Mesenchymal stem cell (in vitro differentiated cells and primary cell): ENCODE measurements at regions not wholly inside any gene's neighbourhood (a gene's known extent, or its start where the extent isn't known, plus 50 kb on each side); places are given as distances from the start of the nearest gene placed in this dataset.

Experiments
- DNase-seq: peaks from one replicate; pipeline ENCODE4 v3.0.0-alpha.2; 2013
- H2AFZ ChIP-seq: one replicate; pipeline ENCODE4 v1.6.1; 2013; ENCODE audit warnings: low read depth, mild to moderate bottlenecking, control low read depth, inconsistent platforms, low read length, moderate library complexity
- H2AK5ac ChIP-seq: 2 replicates; pipeline ENCODE4 v1.6.1; 2013; ENCODE audit warnings: low read length, moderate library complexity, mild to moderate bottlenecking, inconsistent platforms; ENCODE audit not compliant: severe bottlenecking
- H2BK120ac ChIP-seq: one replicate; pipeline ENCODE4 v1.6.1; 2013; ENCODE audit warnings: low read depth, mild to moderate bottlenecking, inconsistent platforms, low read length, moderate library complexity
- H2BK12ac ChIP-seq, 2 experiments: one replicate each; pipeline ENCODE4 v1.6.1; 2013; ENCODE audit warnings: inconsistent platforms in 2 of 2, low read length in 2 of 2, mild to moderate bottlenecking in 2 of 2, moderate library complexity in 2 of 2, control low read depth in 1 of 2
- H2BK15ac ChIP-seq: one replicate; pipeline ENCODE4 v1.6.1; 2013; ENCODE audit warnings: mild to moderate bottlenecking, low read depth, inconsistent platforms; ENCODE audit not compliant: poor library complexity, severe bottlenecking
- H2BK5ac ChIP-seq: 2 replicates; pipeline ENCODE4 v1.6.1; 2013; ENCODE audit warnings: low read depth, mild to moderate bottlenecking, low read length, control low read depth, inconsistent platforms; ENCODE audit not compliant: poor library complexity, severe bottlenecking
- H3K14ac ChIP-seq, 2 experiments: one replicate each; pipeline ENCODE4 v1.6.1; 2013; ENCODE audit warnings: inconsistent platforms in 2 of 2, low read length in 2 of 2, control low read depth in 1 of 2, mild to moderate bottlenecking in 1 of 2, moderate library complexity in 1 of 2
- H3K18ac ChIP-seq, 2 experiments: one replicate each; pipeline ENCODE4 v1.6.1; 2013; ENCODE audit warnings: inconsistent platforms in 2 of 2, low read length in 2 of 2, control low read depth in 1 of 2, low read depth in 1 of 2, mild to moderate bottlenecking in 1 of 2
- H3K23ac ChIP-seq, 2 experiments: one replicate each; pipeline ENCODE4 v1.6.1; 2013; ENCODE audit warnings: inconsistent platforms in 2 of 2, low read length in 2 of 2, mild to moderate bottlenecking in 2 of 2, moderate library complexity in 2 of 2, control low read depth in 1 of 2
- H3K27ac ChIP-seq: 2 replicates; pipeline ENCODE4 v1.5.1; 2013; ENCODE audit warnings: mild to moderate bottlenecking, moderate library complexity, low read length, control low read depth, inconsistent platforms; ENCODE audit not compliant: poor library complexity, severe bottlenecking
- H3K27me3 ChIP-seq, 2 experiments: 2 replicates each; pipeline versions ENCODE4 v1.6.1 to v1.7.0; 2013; ENCODE audit warnings: low read length in 2 of 2, mild to moderate bottlenecking in 2 of 2, moderate library complexity in 2 of 2, control low read depth in 1 of 2, inconsistent platforms in 1 of 2; ENCODE audit not compliant: control insufficient read depth in 1 of 2, insufficient read depth in 1 of 2
- H3K36me3 ChIP-seq, 2 experiments: 2 replicates each; pipeline versions ENCODE4 v1.6.1 to v1.7.0; 2013; ENCODE audit warnings: low read length in 2 of 2, control low read depth in 1 of 2, inconsistent platforms in 1 of 2, low read depth in 1 of 2, mild to moderate bottlenecking in 1 of 2; ENCODE audit not compliant: insufficient read depth in 2 of 2, control insufficient read depth in 1 of 2
- H3K4ac ChIP-seq, 2 experiments: one replicate each; pipeline ENCODE4 v1.6.1; 2013; ENCODE audit warnings: inconsistent platforms in 2 of 2, low read length in 2 of 2, mild to moderate bottlenecking in 2 of 2, moderate library complexity in 2 of 2, control low read depth in 1 of 2, low read depth in 1 of 2
- H3K4me1 ChIP-seq: 2 replicates; pipeline ENCODE4 v1.6.1; 2013; ENCODE audit warnings: low read depth, low read length, control low read depth; ENCODE audit not compliant: control insufficient read depth, insufficient read depth
- H3K4me2 ChIP-seq: 2 replicates; pipeline ENCODE4 v1.6.1; 2013; ENCODE audit warnings: low read length, mild to moderate bottlenecking, inconsistent platforms; ENCODE audit not compliant: poor library complexity, severe bottlenecking
- H3K4me3 ChIP-seq, 2 experiments: 2 replicates each; pipeline versions ENCODE4 v1.5.1 to v1.7.0; 2013; ENCODE audit warnings: low read length in 2 of 2, mild to moderate bottlenecking in 2 of 2, control low read depth in 1 of 2, low read depth in 1 of 2; ENCODE audit not compliant: insufficient read depth in 1 of 2
- H3K79me1 ChIP-seq: replicated peaks from 2 replicates; pipeline ENCODE4 v1.6.1; 2013; ENCODE audit warnings: mild to moderate bottlenecking, control low read depth, low read length, inconsistent platforms; ENCODE audit not compliant: poor library complexity, severe bottlenecking
- H3K9ac ChIP-seq: 2 replicates; pipeline ENCODE4 v1.7.0; 2013; ENCODE audit warnings: mild to moderate bottlenecking, low read length, moderate library complexity
- H3K9me3 ChIP-seq: 2 replicates; pipeline ENCODE4 v1.7.0; 2013; ENCODE audit warnings: mild to moderate bottlenecking, low read length; ENCODE audit not compliant: control insufficient read depth
- H4K8ac ChIP-seq: one replicate; pipeline ENCODE4 v1.6.1; 2013; ENCODE audit warnings: inconsistent platforms, mild to moderate bottlenecking, low read length, moderate library complexity
- H4K91ac ChIP-seq: one replicate; pipeline ENCODE4 v1.6.1; 2013; ENCODE audit warnings: mild to moderate bottlenecking, low read length, inconsistent platforms
- WGBS: methylation state at CpG from one replicate; pipeline ENCODE4 v1.1.7; 2013; ENCODE audit warnings: mixed read lengths; 5-methylcytosine and 5-hydroxymethylcytosine counted together

- no peak overlapping the region for H3K4ac ChIP-seq
- H3K4me1 ChIP-seq: no peaks in the 10 kb centered on the region
- no peak overlapping the region for H3K9ac ChIP-seq
- H2BK5ac ChIP-seq: no peak overlapping the region
- 60% methylated on average over 3 of the region's 4 CpGs for WGBS
- no peak overlapping the region for H3K14ac ChIP-seq
- no peaks in the 10 kb centered on the region for H3K36me3 ChIP-seq
- H2AFZ ChIP-seq: no peak overlapping the region
- no peak overlapping the region for H3K4me2 ChIP-seq
- H2BK15ac ChIP-seq: no peak overlapping the region
- peaks cover 0 to 21% of the 10 kb centered on the region in 2 experiments for H3K27me3 ChIP-seq
- H4K8ac ChIP-seq: no peak overlapping the region
- DNase-seq: no peak
- H3K23ac ChIP-seq: no peak overlapping the region
- H2BK120ac ChIP-seq: no peak overlapping the region
- H2BK12ac ChIP-seq: no peak overlapping the region
- H3K9me3 ChIP-seq: no peaks in the 10 kb centered on the region
- no peak overlapping the region for H3K4me3 ChIP-seq
- no peak overlapping the region for H3K27ac ChIP-seq
- H2AK5ac ChIP-seq: no peak overlapping the region
- H3K18ac ChIP-seq: no peak overlapping the region
- H3K79me1 ChIP-seq: no peaks in the 10 kb centered on the region
- no peak overlapping the region for H4K91ac ChIP-seq
Measured at GRCh38 chr19:30704771-30705330, 332.7 kb downstream of the ZNF536 start.

GRCh38 chr19:30703645-30704044 lies 331.5 kb downstream of the ZNF536 start:
- no peak for DNase-seq
- Histone ChIP-seq H3K4me2 (no peak overlapping the region), H3K14ac (no peak overlapping the region), H3K23ac (no peak overlapping the region), H3K9ac (no peak overlapping the region), H3K18ac (no peak overlapping the region), H2AFZ (no peak overlapping the region), H3K4ac (no peak overlapping the region), H4K8ac (no peak overlapping the region), H3K36me3 (no peaks in the 10 kb centered on the region), H3K4me3 (no peak overlapping the region), H3K4me1 (no peaks in the 10 kb centered on the region), H3K79me1 (no peaks in the 10 kb centered on the region), H2BK15ac (no peak overlapping the region), H2BK120ac (no peak overlapping the region), H4K91ac (no peak overlapping the region), H3K9me3 (no peaks in the 10 kb centered on the region), H3K27me3 (peaks cover 0 to 19% of the 10 kb centered on the region in 2 experiments), H2AK5ac (no peak overlapping the region), H2BK12ac (no peak overlapping the region), H3K27ac (no peak overlapping the region), H2BK5ac (no peak overlapping the region)
- 85% methylated on average over 4 of the region's 4 CpGs for WGBS

DNA sequence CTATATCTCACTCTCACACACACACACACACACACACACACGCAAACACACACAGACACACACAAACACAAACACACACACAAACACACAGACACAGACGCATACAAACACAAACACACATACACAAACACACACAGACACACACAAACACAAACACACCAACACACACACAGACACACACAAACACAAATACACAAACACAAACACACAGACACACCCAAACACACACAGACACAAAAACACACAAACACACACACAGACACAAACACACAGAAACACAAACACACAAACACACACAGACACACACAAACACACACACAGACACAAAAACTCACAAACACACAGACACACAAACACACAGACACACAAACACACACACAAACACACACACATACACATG lies 329.0 kb downstream of the ZNF536 start:
- Histone ChIP-seq H4K8ac (no peak overlapping the region), H3K23ac (no peak overlapping the region), H4K91ac (no peak overlapping the region), H2AFZ (no peak overlapping the region), H3K27ac (no peak overlapping the region), H3K27me3 (peaks cover 0 to 14% of the 10 kb centered on the region in 2 experiments), H3K4me1 (no peaks in the 10 kb centered on the region), H3K4me3 (no peak overlapping the region), H3K79me1 (no peaks in the 10 kb centered on the region), H2BK120ac (no peak overlapping the region), H3K14ac (no peak overlapping the region), H3K4me2 (no peak overlapping the region), H3K4ac (no peak overlapping the region), H3K9ac (no peak overlapping the region), H2BK15ac (no peak overlapping the region), H2BK5ac (no peak overlapping the region), H3K9me3 (no peaks in the 10 kb centered on the region), H3K18ac (no peak overlapping the region), H3K36me3 (no peaks in the 10 kb centered on the region), H2AK5ac (no peak overlapping the region), H2BK12ac (no peak overlapping the region)
- WGBS: 91% methylated on average over 2 of the region's 2 CpGs
- DNase-seq: no peak

DNA sequence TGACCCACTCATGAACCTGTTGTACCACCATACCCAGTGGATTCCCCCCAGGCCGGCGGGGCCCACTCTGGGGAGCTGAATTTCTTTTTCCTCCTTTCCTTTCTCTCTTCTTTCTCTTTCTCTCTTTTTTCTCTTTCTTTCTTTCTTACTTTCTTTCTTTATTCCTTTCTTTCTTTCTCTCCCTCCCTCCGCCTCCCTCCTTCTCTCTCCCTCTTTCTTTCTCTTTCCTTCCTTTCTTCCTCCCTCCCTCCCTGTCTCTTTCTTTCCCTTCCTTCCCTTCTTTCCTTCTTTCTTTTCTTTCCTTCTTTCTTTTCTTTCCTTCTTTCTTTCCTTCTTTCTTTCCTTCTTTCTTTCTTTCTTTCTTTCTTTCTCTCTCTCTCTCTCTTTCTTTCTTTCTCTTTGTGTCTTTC lies 327.7 kb downstream of the ZNF536 start:
- Histone ChIP-seq H3K23ac (no peak overlapping the region), H3K27ac (no peak overlapping the region), H4K8ac (no peak overlapping the region), H3K36me3 (no peaks in the 10 kb centered on the region), H3K4me2 (no peak overlapping the region), H3K9ac (no peak overlapping the region), H3K79me1 (no peaks in the 10 kb centered on the region), H4K91ac (no peak overlapping the region), H3K4me3 (no peak overlapping the region), H2BK5ac (no peak overlapping the region), H3K27me3 (peaks cover 0 to 14% of the 10 kb centered on the region in 2 experiments), H2BK15ac (no peak overlapping the region), H3K4me1 (no peaks in the 10 kb centered on the region), H2AK5ac (no peak overlapping the region), H3K9me3 (no peaks in the 10 kb centered on the region), H3K4ac (no peak overlapping the region), H2BK120ac (no peak overlapping the region), H3K18ac (no peak overlapping the region), H2AFZ (no peak overlapping the region), H2BK12ac (no peak overlapping the region), H3K14ac (no peak overlapping the region)
- DNase-seq: no peak
- WGBS: 84% methylated on average over 3 of the region's 3 CpGs
